Kidney glomerular epithelial cell (primary cell): ENCODE measurements at regions not wholly inside any gene's neighbourhood (a gene's known extent, or its start where the extent isn't known, plus 50 kb on each side); places are given as distances from the start of the nearest gene placed in this dataset.

ENCODE experiments used
- DNase-seq: peaks from one replicate; lab custom pipeline; 2025; lab: John Stamatoyannopoulos, UW

GRCh38 chr10:2188371-2188770 lies 451.0 kb upstream of the ADARB2 start:
- no peak for DNase-seq

GRCh38 chr10:2173327-2173726 lies 436.0 kb upstream of the ADARB2 start:
- no peak for DNase-seq

GRCh38 chr10:2165771-2166460 lies 428.6 kb upstream of the ADARB2 start:
- no peak for DNase-seq

- DNase-seq, result no peak
Observed at GRCh38 chr10:2150288-2150687, 413.0 kb upstream of the ADARB2 start.

GRCh38 chr10:2145926-2146478 lies 408.7 kb upstream of the ADARB2 start:
- DNase-seq, result no peak

- DNase-seq, result no peak
Observed at GRCh38 chr10:2145491-2145890, 408.2 kb upstream of the ADARB2 start.

- no peak for DNase-seq
Observed at GRCh38 chr10:2144584-2144983, 407.3 kb upstream of the ADARB2 start.

- DNase-seq, result no peak
Observed at GRCh38 chr10:2143213-2143835, 406.0 kb upstream of the ADARB2 start.

- no peak for DNase-seq
Observed at GRCh38 chr10:2139746-2140145, 402.4 kb upstream of the ADARB2 start.

- peak; percentile 32 for DNase-seq
Observed at GRCh38 chr10:2137549-2138174, 400.3 kb upstream of the ADARB2 start.

- no peak for DNase-seq
Observed at GRCh38 chr10:2130705-2131305, 393.5 kb upstream of the ADARB2 start.

GRCh38 chr10:2128991-2129390 lies 391.7 kb upstream of the ADARB2 start:
- no peak for DNase-seq

GRCh38 chr10:2124135-2124534 lies 386.8 kb upstream of the ADARB2 start:
- no peak for DNase-seq

GRCh38 chr10:2122431-2123124 lies 385.3 kb upstream of the ADARB2 start:
- peak; percentile 53 for DNase-seq

GRCh38 chr10:2121929-2122328 lies 384.6 kb upstream of the ADARB2 start:
- DNase-seq, result no peak

GRCh38 chr10:2121315-2121714 lies 384.0 kb upstream of the ADARB2 start:
- no peak for DNase-seq

- DNase-seq, result no peak
Observed at GRCh38 chr10:2120746-2121145, 383.4 kb upstream of the ADARB2 start.

- DNase-seq, result no peak
Observed at GRCh38 chr10:2119316-2119715, 382.0 kb upstream of the ADARB2 start.

- DNase-seq, result no peak
Observed at GRCh38 chr10:2118201-2118600, 380.9 kb upstream of the ADARB2 start.

- DNase-seq, result no peak
Observed at GRCh38 chr10:2117641-2118040, 380.3 kb upstream of the ADARB2 start.

GRCh38 chr10:2111965-2112364 lies 374.6 kb upstream of the ADARB2 start:
- peak; percentile 100 for DNase-seq

- DNase-seq, result no peak
Observed at GRCh38 chr10:2108496-2108895, 371.2 kb upstream of the ADARB2 start.
